ENCODE measurements at regions not wholly inside any gene's neighbourhood (a gene's known extent, or its start where the extent isn't known, plus 50 kb on each side); places are given as distances from the start of the nearest gene placed in this dataset.

DNA sequence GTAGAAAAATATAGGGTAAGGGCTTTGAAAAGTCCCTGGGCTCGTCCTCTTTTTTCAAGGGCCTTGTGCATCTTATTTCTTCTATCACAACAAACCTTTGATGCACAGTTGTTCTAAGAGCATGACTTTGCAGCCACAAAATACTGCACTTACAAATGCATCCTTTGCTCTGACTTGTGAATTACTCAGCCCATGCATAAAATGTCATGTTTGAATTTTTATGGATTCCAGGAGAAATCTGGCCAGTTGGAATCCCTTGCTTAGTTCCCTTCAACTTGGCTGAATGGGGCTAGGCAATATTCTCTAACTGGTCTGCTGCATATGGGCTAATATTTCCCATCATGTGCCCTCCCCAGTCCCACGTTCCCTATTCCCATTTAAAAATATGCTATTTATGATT lies 523.9 kb upstream of the RGMA start:
- DNase-seq = no peak
- H3K36me3 ChIP-seq (replicated peaks in 1 of 2; ENCODE audit: control insufficient read depth in 1 of 2, insufficient read depth in 2 of 2, low read length in 1 of 2) = no peaks in the 10 kb centered on the region
- no peak overlapping the region for H3K9ac ChIP-seq
- no peaks in the 10 kb centered on the region for H3K79me2 ChIP-seq (ENCODE audit: insufficient read depth)
- no peaks in the 10 kb centered on the region for H3K27me3 ChIP-seq (ENCODE audit: insufficient read depth)
- no peak overlapping the region for H2AFZ ChIP-seq (ENCODE audit: low read depth)
- CTCF ChIA-PET = no interaction called here
- H3K9me2 ChIP-seq = no peaks in the 10 kb centered on the region
- H3K4me1 ChIP-seq (ENCODE audit: control insufficient read depth in 1 of 2, insufficient read depth in 2 of 2, low read depth in 1 of 2, low read length in 1 of 2) = peaks cover 0 to 1% of the 10 kb centered on the region in 2 experiments; a peak in 1 of 4 replicates
- H3F3A ChIP-seq (replicated peaks; ENCODE audit: insufficient read depth) = no peaks in the 10 kb centered on the region
- WGBS (ENCODE audit: low lambda C conversion rate) = 11% methylated on average over 2 of the region's 2 CpGs
- no peak overlapping the region for H3K4me3 ChIP-seq (ENCODE audit: low read depth in 2 of 2, low read length in 1 of 2)
- H3K27ac ChIP-seq (ENCODE audit: low read depth in 2 of 2, low read length in 1 of 2) = no peak overlapping the region
- no peaks in the 10 kb centered on the region for H4K20me1 ChIP-seq (ENCODE audit: insufficient read depth)
- H3K4me2 ChIP-seq = no peak overlapping the region
- POLR2A ChIA-PET = no interaction called here
- no peaks in the 10 kb centered on the region; the same call in 1 of the 2 replicates for H3K9me3 ChIP-seq
- no peak for TF ChIP-seq FOXM1 (IDR thresholded peaks at IDR 0.05; ENCODE audit: low read depth)
- TF ChIP-seq NRF1 (IDR thresholded peaks at IDR 0.05; ENCODE audit: low read depth, low read length) = no peak
- no peak for TF ChIP-seq TAF1 (IDR thresholded peaks at IDR 0.05; ENCODE audit: borderline replicate concordance, low read depth, low read length)
- TF ChIP-seq JUND (IDR thresholded peaks at IDR 0.05) = no peak
- no peak for TF ChIP-seq MEF2A (IDR thresholded peaks at IDR 0.05; ENCODE audit: borderline replicate concordance, low read depth)
- TF ChIP-seq EP300 (IDR thresholded peaks at IDR 0.05; ENCODE audit: borderline replicate concordance in 1 of 2, low read depth in 1 of 2, low read length in 1 of 2) = no peak
- TF ChIP-seq, protein P1, sequence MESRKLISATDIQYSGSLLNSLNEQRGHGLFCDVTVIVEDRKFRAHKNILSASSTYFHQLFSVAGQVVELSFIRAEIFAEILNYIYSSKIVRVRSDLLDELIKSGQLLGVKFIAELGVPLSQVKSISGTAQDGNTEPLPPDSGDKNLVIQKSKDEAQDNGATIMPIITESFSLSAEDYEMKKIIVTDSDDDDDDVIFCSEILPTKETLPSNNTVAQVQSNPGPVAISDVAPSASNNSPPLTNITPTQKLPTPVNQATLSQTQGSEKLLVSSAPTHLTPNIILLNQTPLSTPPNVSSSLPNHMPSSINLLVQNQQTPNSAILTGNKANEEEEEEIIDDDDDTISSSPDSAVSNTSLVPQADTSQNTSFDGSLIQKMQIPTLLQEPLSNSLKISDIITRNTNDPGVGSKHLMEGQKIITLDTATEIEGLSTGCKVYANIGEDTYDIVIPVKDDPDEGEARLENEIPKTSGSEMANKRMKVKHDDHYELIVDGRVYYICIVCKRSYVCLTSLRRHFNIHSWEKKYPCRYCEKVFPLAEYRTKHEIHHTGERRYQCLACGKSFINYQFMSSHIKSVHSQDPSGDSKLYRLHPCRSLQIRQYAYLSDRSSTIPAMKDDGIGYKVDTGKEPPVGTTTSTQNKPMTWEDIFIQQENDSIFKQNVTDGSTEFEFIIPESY (IDR thresholded peaks at IDR 0.05; ENCODE audit: borderline replicate concordance, low read depth) = no peak
- TF ChIP-seq, protein P2, sequence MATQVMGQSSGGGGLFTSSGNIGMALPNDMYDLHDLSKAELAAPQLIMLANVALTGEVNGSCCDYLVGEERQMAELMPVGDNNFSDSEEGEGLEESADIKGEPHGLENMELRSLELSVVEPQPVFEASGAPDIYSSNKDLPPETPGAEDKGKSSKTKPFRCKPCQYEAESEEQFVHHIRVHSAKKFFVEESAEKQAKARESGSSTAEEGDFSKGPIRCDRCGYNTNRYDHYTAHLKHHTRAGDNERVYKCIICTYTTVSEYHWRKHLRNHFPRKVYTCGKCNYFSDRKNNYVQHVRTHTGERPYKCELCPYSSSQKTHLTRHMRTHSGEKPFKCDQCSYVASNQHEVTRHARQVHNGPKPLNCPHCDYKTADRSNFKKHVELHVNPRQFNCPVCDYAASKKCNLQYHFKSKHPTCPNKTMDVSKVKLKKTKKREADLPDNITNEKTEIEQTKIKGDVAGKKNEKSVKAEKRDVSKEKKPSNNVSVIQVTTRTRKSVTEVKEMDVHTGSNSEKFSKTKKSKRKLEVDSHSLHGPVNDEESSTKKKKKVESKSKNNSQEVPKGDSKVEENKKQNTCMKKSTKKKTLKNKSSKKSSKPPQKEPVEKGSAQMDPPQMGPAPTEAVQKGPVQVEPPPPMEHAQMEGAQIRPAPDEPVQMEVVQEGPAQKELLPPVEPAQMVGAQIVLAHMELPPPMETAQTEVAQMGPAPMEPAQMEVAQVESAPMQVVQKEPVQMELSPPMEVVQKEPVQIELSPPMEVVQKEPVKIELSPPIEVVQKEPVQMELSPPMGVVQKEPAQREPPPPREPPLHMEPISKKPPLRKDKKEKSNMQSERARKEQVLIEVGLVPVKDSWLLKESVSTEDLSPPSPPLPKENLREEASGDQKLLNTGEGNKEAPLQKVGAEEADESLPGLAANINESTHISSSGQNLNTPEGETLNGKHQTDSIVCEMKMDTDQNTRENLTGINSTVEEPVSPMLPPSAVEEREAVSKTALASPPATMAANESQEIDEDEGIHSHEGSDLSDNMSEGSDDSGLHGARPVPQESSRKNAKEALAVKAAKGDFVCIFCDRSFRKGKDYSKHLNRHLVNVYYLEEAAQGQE (IDR thresholded peaks at IDR 0.05; ENCODE audit: low read depth, low read length) = no peak
- TF ChIP-seq RFX5 (IDR thresholded peaks at IDR 0.05; ENCODE audit: low read length) = no peak
- TF ChIP-seq SMC3 (IDR thresholded peaks at IDR 0.05; ENCODE audit: low read depth, low read length) = no peak
- no peak for TF ChIP-seq SIN3A (IDR thresholded peaks at IDR 0.05; ENCODE audit: borderline replicate concordance, low read depth, low read length)
- no peak for TF ChIP-seq POLR2AphosphoS5 (IDR thresholded peaks at IDR 0.05; ENCODE audit: low read depth, low read length)
- TF ChIP-seq, protein P3, sequence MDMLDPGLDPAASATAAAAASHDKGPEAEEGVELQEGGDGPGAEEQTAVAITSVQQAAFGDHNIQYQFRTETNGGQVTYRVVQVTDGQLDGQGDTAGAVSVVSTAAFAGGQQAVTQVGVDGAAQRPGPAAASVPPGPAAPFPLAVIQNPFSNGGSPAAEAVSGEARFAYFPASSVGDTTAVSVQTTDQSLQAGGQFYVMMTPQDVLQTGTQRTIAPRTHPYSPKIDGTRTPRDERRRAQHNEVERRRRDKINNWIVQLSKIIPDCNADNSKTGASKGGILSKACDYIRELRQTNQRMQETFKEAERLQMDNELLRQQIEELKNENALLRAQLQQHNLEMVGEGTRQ (IDR thresholded peaks at IDR 0.05; ENCODE audit: borderline replicate concordance, low read depth, low read length) = no peak
- TF ChIP-seq ELF1 (IDR thresholded peaks at IDR 0.05) = no peak
- no peak for TF ChIP-seq TEAD4 (IDR thresholded peaks at IDR 0.05; ENCODE audit: borderline replicate concordance, insufficient read depth)
- no peak for TF ChIP-seq TCF12 (IDR thresholded peaks at IDR 0.05)
- TF ChIP-seq, protein P4, sequence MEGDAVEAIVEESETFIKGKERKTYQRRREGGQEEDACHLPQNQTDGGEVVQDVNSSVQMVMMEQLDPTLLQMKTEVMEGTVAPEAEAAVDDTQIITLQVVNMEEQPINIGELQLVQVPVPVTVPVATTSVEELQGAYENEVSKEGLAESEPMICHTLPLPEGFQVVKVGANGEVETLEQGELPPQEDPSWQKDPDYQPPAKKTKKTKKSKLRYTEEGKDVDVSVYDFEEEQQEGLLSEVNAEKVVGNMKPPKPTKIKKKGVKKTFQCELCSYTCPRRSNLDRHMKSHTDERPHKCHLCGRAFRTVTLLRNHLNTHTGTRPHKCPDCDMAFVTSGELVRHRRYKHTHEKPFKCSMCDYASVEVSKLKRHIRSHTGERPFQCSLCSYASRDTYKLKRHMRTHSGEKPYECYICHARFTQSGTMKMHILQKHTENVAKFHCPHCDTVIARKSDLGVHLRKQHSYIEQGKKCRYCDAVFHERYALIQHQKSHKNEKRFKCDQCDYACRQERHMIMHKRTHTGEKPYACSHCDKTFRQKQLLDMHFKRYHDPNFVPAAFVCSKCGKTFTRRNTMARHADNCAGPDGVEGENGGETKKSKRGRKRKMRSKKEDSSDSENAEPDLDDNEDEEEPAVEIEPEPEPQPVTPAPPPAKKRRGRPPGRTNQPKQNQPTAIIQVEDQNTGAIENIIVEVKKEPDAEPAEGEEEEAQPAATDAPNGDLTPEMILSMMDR (IDR thresholded peaks at IDR 0.05) = no peak
- no peak for TF ChIP-seq FOXJ3 (CRISPR knock-in tag; IDR thresholded peaks at IDR 0.05)
- TF ChIP-seq RCOR1 (IDR thresholded peaks at IDR 0.05; ENCODE audit: low read length) = no peak
- TF ChIP-seq, protein P5, sequence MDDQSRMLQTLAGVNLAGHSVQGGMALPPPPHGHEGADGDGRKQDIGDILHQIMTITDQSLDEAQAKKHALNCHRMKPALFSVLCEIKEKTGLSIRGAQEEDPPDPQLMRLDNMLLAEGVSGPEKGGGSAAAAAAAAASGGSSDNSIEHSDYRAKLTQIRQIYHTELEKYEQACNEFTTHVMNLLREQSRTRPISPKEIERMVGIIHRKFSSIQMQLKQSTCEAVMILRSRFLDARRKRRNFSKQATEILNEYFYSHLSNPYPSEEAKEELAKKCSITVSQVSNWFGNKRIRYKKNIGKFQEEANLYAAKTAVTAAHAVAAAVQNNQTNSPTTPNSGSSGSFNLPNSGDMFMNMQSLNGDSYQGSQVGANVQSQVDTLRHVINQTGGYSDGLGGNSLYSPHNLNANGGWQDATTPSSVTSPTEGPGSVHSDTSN (IDR thresholded peaks at IDR 0.05) = no peak

Data from SK-N-SH (cell line).